ENCODE measurements at regions not wholly inside any gene's neighbourhood (a gene's known extent, or its start where the extent isn't known, plus 50 kb on each side); places are given as distances from the start of the nearest gene placed in this dataset.

DNA sequence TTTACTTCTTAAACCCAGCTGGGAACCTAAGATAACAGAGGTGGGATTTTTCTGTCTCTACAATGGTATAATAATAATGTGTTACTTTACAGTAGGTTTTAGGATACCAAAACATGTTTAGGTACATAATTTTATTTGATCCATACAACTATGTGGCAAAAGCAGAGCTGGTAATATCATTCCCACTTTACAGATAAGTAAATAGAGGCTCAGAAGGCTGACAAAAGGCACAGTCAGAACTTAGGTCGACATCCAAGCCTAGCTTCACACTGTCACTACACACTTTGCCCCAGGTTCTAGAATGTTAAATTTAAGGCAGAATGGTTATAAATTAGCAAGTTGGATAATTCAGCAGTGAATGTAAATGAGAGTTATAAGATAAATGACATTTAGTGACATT lies 189.6 kb upstream of the PARD3B start:
- TF ChIP-seq, protein P1, sequence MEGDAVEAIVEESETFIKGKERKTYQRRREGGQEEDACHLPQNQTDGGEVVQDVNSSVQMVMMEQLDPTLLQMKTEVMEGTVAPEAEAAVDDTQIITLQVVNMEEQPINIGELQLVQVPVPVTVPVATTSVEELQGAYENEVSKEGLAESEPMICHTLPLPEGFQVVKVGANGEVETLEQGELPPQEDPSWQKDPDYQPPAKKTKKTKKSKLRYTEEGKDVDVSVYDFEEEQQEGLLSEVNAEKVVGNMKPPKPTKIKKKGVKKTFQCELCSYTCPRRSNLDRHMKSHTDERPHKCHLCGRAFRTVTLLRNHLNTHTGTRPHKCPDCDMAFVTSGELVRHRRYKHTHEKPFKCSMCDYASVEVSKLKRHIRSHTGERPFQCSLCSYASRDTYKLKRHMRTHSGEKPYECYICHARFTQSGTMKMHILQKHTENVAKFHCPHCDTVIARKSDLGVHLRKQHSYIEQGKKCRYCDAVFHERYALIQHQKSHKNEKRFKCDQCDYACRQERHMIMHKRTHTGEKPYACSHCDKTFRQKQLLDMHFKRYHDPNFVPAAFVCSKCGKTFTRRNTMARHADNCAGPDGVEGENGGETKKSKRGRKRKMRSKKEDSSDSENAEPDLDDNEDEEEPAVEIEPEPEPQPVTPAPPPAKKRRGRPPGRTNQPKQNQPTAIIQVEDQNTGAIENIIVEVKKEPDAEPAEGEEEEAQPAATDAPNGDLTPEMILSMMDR (conservative IDR thresholded peaks at IDR 0.05 in 1 of 2, IDR thresholded peaks at IDR 0.05 in 1 of 2; ENCODE audit: low read depth in 1 of 2, low read length in 2 of 2) = no peak
- no peak for TF ChIP-seq EZH2 (IDR thresholded peaks at IDR 0.05; ENCODE audit: low read length, missing control alignments)
